ENCODE measurements at regions not wholly inside any gene's neighbourhood (a gene's known extent, or its start where the extent isn't known, plus 50 kb on each side); places are given as distances from the start of the nearest gene placed in this dataset.

GRCh38 chr2:84314250-84314649 is 144.8 kb downstream of the SUCLG1 start:
- Histone ChIP-seq H2AFZ (no peak overlapping the region), H3K4me2 (no peak overlapping the region), H3K9me2 (replicated peaks; ENCODE audit: insufficient read depth) (no peaks in the 10 kb centered on the region), H3K79me2 (no peaks in the 10 kb centered on the region), H3K4me1 (ENCODE audit: insufficient read depth) (no peaks in the 10 kb centered on the region), H3K36me3 (replicated peaks; ENCODE audit: insufficient read depth, low read depth) (no peaks in the 10 kb centered on the region), H3K4me3 (no peak overlapping the region), H4K20me1 (ENCODE audit: insufficient read depth, poor library complexity, severe bottlenecking) (no peaks in the 10 kb centered on the region), H3K9me3 (ENCODE audit: low read depth) (no peaks in the 10 kb centered on the region), H3K27me3 (no peaks in the 10 kb centered on the region), H3K27ac (no peak overlapping the region)
- no peak for DNase-seq (ENCODE audit: low spot score)
- 96% methylated on average over 6 of the region's 6 CpGs for WGBS (ENCODE audit: low lambda C conversion rate, missing lambda C conversion rate)
- no peak for TF ChIP-seq EZH2phosphoT487 (IDR thresholded peaks at IDR 0.05; ENCODE audit: low read depth, severe bottlenecking, unreplicated experiment)
- TF ChIP-seq, protein P1, sequence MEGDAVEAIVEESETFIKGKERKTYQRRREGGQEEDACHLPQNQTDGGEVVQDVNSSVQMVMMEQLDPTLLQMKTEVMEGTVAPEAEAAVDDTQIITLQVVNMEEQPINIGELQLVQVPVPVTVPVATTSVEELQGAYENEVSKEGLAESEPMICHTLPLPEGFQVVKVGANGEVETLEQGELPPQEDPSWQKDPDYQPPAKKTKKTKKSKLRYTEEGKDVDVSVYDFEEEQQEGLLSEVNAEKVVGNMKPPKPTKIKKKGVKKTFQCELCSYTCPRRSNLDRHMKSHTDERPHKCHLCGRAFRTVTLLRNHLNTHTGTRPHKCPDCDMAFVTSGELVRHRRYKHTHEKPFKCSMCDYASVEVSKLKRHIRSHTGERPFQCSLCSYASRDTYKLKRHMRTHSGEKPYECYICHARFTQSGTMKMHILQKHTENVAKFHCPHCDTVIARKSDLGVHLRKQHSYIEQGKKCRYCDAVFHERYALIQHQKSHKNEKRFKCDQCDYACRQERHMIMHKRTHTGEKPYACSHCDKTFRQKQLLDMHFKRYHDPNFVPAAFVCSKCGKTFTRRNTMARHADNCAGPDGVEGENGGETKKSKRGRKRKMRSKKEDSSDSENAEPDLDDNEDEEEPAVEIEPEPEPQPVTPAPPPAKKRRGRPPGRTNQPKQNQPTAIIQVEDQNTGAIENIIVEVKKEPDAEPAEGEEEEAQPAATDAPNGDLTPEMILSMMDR (IDR thresholded peaks at IDR 0.05; ENCODE audit: poor library complexity), result no peak
- TF ChIP-seq EZH2 (IDR thresholded peaks at IDR 0.05; ENCODE audit: borderline replicate concordance), result no peak

- H3K27ac ChIP-seq, result no peak overlapping the region
Observed at GRCh38 chr2:84309281-84309680, 149.8 kb downstream of the SUCLG1 start.

DNA sequence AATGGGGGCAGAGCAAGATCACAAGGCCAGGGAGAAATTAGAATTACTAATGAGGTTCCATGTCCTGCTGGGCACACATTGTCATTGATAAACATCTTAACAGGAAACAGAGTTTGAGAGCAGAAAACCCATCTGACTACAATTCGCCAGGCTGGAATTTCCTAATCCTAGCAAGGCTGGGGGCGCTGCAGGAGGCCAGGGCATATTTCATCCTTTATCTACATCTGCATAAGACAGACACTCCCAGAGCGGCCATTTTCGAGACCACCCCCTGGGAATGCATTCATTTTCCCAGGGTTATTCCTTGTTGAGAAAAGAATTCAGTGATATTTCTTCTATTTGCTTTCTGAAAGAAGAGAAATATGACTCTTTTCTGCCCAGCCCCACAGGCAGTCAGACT is 152.7 kb downstream of the SUCLG1 start:
- WGBS (ENCODE audit: low lambda C conversion rate, missing lambda C conversion rate), result 86% methylated on average over 4 of the region's 4 CpGs
- H3K79me2 ChIP-seq, result no peaks in the 10 kb centered on the region

More at GRCh38 chr2:84309281-84309680, 149.8 kb downstream of the SUCLG1 start:
- H3K4me1 ChIP-seq (ENCODE audit: insufficient read depth), result no peaks in the 10 kb centered on the region
- no peak overlapping the region for H3K4me2 ChIP-seq
- H4K20me1 ChIP-seq (ENCODE audit: insufficient read depth, poor library complexity, severe bottlenecking), result no peaks in the 10 kb centered on the region
- WGBS (ENCODE audit: low lambda C conversion rate, missing lambda C conversion rate), result 83% methylated on average over 3 of the region's 3 CpGs
- H3K27me3 ChIP-seq, result no peaks in the 10 kb centered on the region
- TF ChIP-seq EZH2 (IDR thresholded peaks at IDR 0.05; ENCODE audit: borderline replicate concordance) (no peak), EZH2phosphoT487 (IDR thresholded peaks at IDR 0.05; ENCODE audit: low read depth, severe bottlenecking, unreplicated experiment) (no peak)
- TF ChIP-seq, protein P1 (IDR thresholded peaks at IDR 0.05; ENCODE audit: poor library complexity), result no peak
- no peak overlapping the region for H3K4me3 ChIP-seq
- no peaks in the 10 kb centered on the region for H3K9me2 ChIP-seq (replicated peaks; ENCODE audit: insufficient read depth)
- no peaks in the 10 kb centered on the region for H3K9me3 ChIP-seq (ENCODE audit: low read depth)
- no peaks in the 10 kb centered on the region for H3K36me3 ChIP-seq (replicated peaks; ENCODE audit: insufficient read depth, low read depth)
- no peaks in the 10 kb centered on the region for H3K79me2 ChIP-seq
- no peak overlapping the region for H2AFZ ChIP-seq
- no peak for DNase-seq (ENCODE audit: low spot score)

More for the DNA sequence above, 152.7 kb downstream of the SUCLG1 start:
- no peaks in the 10 kb centered on the region for H3K27me3 ChIP-seq
- H3K4me3 ChIP-seq, result no peak overlapping the region
- H3K4me2 ChIP-seq, result no peak overlapping the region
- no peak for TF ChIP-seq EZH2 (IDR thresholded peaks at IDR 0.05; ENCODE audit: borderline replicate concordance)
- TF ChIP-seq, protein P1 (IDR thresholded peaks at IDR 0.05; ENCODE audit: poor library complexity), result no peak
- TF ChIP-seq EZH2phosphoT487 (IDR thresholded peaks at IDR 0.05; ENCODE audit: low read depth, severe bottlenecking, unreplicated experiment), result no peak
- no peak overlapping the region for H2AFZ ChIP-seq
- no peak for DNase-seq (ENCODE audit: low spot score)
- no peaks in the 10 kb centered on the region for H3K9me3 ChIP-seq (ENCODE audit: low read depth)
- H3K27ac ChIP-seq, result no peak overlapping the region
- no peaks in the 10 kb centered on the region for H3K9me2 ChIP-seq (replicated peaks; ENCODE audit: insufficient read depth)
- no peaks in the 10 kb centered on the region for H3K4me1 ChIP-seq (ENCODE audit: insufficient read depth)
- no peaks in the 10 kb centered on the region for H3K36me3 ChIP-seq (replicated peaks; ENCODE audit: insufficient read depth, low read depth)
- H4K20me1 ChIP-seq (ENCODE audit: insufficient read depth, poor library complexity, severe bottlenecking), result no peaks in the 10 kb centered on the region
